ENCODE measurements at regions not wholly inside any gene's neighbourhood (a gene's known extent, or its start where the extent isn't known, plus 50 kb on each side); places are given as distances from the start of the nearest gene placed in this dataset.

DNA sequence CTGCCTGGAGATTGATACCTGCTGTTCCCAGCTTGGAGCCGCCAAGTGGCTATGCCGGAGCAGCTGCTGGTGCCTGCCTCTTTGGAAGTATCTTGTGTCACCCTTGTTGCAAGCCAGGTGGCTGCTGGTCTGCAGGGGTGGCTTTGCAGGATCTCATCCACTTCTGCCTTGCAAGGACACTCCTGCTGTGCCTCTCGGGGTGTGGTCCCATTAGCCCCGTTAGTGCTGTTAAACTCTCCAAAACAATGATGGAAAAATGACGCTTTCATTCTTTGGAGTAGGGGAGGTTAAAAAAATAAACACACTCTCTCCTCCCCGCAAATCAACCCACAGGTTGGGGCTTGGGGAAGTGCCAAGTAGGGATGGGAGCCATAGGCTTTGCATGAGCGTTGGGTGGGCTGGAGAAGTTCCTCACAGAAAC, 352.8 kb downstream of the RNF144A start:
- POLR2A ChIA-PET, result no interaction called here
- no peak overlapping the region for H3K27ac ChIP-seq (ENCODE audit: extremely low read depth, low read depth, low read length)
- no peaks in the 10 kb centered on the region for H3K36me3 ChIP-seq (ENCODE audit: control insufficient read depth, insufficient read depth, low read length)
- in situ Hi-C loops (cut with MboI), result no loop called here
- WGBS (ENCODE audit: insufficient coverage, low coverage, missing lambda C conversion rate), result 0% methylated on average over 7 of the region's 7 CpGs
- TF ChIP-seq, protein P1, sequence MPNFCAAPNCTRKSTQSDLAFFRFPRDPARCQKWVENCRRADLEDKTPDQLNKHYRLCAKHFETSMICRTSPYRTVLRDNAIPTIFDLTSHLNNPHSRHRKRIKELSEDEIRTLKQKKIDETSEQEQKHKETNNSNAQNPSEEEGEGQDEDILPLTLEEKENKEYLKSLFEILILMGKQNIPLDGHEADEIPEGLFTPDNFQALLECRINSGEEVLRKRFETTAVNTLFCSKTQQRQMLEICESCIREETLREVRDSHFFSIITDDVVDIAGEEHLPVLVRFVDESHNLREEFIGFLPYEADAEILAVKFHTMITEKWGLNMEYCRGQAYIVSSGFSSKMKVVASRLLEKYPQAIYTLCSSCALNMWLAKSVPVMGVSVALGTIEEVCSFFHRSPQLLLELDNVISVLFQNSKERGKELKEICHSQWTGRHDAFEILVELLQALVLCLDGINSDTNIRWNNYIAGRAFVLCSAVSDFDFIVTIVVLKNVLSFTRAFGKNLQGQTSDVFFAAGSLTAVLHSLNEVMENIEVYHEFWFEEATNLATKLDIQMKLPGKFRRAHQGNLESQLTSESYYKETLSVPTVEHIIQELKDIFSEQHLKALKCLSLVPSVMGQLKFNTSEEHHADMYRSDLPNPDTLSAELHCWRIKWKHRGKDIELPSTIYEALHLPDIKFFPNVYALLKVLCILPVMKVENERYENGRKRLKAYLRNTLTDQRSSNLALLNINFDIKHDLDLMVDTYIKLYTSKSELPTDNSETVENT (CRISPR knock-in tag; IDR thresholded peaks at IDR 0.05), result no peak
- TF ChIP-seq STAT5A (IDR thresholded peaks at IDR 0.05; ENCODE audit: borderline replicate concordance, low read length) (no peak), BACH1 (tag; IDR thresholded peaks at IDR 0.05) (no peak)
- TF ChIP-seq, protein P2, sequence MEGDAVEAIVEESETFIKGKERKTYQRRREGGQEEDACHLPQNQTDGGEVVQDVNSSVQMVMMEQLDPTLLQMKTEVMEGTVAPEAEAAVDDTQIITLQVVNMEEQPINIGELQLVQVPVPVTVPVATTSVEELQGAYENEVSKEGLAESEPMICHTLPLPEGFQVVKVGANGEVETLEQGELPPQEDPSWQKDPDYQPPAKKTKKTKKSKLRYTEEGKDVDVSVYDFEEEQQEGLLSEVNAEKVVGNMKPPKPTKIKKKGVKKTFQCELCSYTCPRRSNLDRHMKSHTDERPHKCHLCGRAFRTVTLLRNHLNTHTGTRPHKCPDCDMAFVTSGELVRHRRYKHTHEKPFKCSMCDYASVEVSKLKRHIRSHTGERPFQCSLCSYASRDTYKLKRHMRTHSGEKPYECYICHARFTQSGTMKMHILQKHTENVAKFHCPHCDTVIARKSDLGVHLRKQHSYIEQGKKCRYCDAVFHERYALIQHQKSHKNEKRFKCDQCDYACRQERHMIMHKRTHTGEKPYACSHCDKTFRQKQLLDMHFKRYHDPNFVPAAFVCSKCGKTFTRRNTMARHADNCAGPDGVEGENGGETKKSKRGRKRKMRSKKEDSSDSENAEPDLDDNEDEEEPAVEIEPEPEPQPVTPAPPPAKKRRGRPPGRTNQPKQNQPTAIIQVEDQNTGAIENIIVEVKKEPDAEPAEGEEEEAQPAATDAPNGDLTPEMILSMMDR (IDR thresholded peaks at IDR 0.05 in 2 of 3, conservative IDR thresholded peaks at IDR 0.05 in 1 of 3; ENCODE audit: insufficient read depth in 2 of 3, low read depth in 1 of 3, low read length in 3 of 3), result no peak
- CTCF ChIA-PET (ENCODE audit: low intra/inter-chr PET ratio), result no interaction called here
- no peaks in the 10 kb centered on the region for H3K79me2 ChIP-seq (ENCODE audit: control insufficient read depth, insufficient read depth, low read length)
- no peaks in the 10 kb centered on the region for H3K9me1 ChIP-seq (ENCODE audit: control insufficient read depth, insufficient read depth, low read length)
- no peaks in the 10 kb centered on the region for H4K20me1 ChIP-seq (replicated peaks; ENCODE audit: control insufficient read depth, insufficient read depth, low read length)
- H3K4me3 ChIP-seq, result no peak overlapping the region
- H3K4me2 ChIP-seq (ENCODE audit: insufficient read depth, low read length), result no peak overlapping the region
- H2AFZ ChIP-seq (ENCODE audit: low read depth, low read length), result no peak overlapping the region
- no peak for FAIRE-seq
- no peak for ATAC-seq
- no peaks in the 10 kb centered on the region for H3K4me1 ChIP-seq (replicated peaks in 1 of 2; ENCODE audit: control insufficient read depth in 2 of 2, insufficient read depth in 2 of 2, low read length in 2 of 2)
- peaks cover 7 to 23% of the 10 kb centered on the region in 2 experiments; a peak in 4 of 5 replicates for H3K27me3 ChIP-seq (ENCODE audit: control insufficient read depth in 2 of 2, insufficient read depth in 2 of 2, low read length in 2 of 2)
- H3K9me3 ChIP-seq (replicated peaks; ENCODE audit: control insufficient read depth, insufficient read depth, low read depth, low read length), result no peaks in the 10 kb centered on the region
- intact Hi-C loops (cut with micrococcal nuclease), result no loop called here
- no peak for DNase-seq (ENCODE audit: extremely low read depth in 1 of 4, low spot score in 3 of 4)
- no TSS peak for BruUV-seq (replicated peaks)
- H3K9ac ChIP-seq (ENCODE audit: insufficient read depth in 1 of 2, low read depth in 2 of 2, low read length in 2 of 2), result no peak overlapping the region

Measured in K562 (cell line).